ENCODE measurements at regions not wholly inside any gene's neighbourhood (a gene's known extent, or its start where the extent isn't known, plus 50 kb on each side); places are given as distances from the start of the nearest gene placed in this dataset.

- TF ChIP-seq CTCF (IDR thresholded peaks at IDR 0.05) (no peak), POLR2A (IDR thresholded peaks at IDR 0.05) (no peak)
These were observed 83.2 kb downstream of the PTPDC1 start for GRCh38 chr9:94167376-94167890.
